ENCODE measurements at regions not wholly inside any gene's neighbourhood (a gene's known extent, or its start where the extent isn't known, plus 50 kb on each side); places are given as distances from the start of the nearest gene placed in this dataset.

GRCh38 chr13:80605716-80606115, 264.8 kb upstream of the SPRY2 start:
- DNase-seq (ENCODE audit: low spot score): no peak

- no peak for DNase-seq (ENCODE audit: low spot score)
Measured at GRCh38 chr13:80605011-80605410, 264.1 kb upstream of the SPRY2 start.

- no peak for DNase-seq (ENCODE audit: low spot score)
Measured at GRCh38 chr13:80604098-80604497, 263.2 kb upstream of the SPRY2 start.

GRCh38 chr13:80603351-80603750, 262.4 kb upstream of the SPRY2 start:
- DNase-seq (ENCODE audit: low spot score): no peak

GRCh38 chr13:80599765-80600164, 258.8 kb upstream of the SPRY2 start:
- DNase-seq (ENCODE audit: low spot score): no peak

GRCh38 chr13:80598189-80598588, 257.3 kb upstream of the SPRY2 start:
- no peak for DNase-seq (ENCODE audit: low spot score)

GRCh38 chr13:80591976-80592740, 251.2 kb upstream of the SPRY2 start:
- no peak for DNase-seq (ENCODE audit: low spot score)

- DNase-seq (ENCODE audit: low spot score): no peak
Measured at GRCh38 chr13:80590551-80590950, 249.6 kb upstream of the SPRY2 start.

- DNase-seq (ENCODE audit: low spot score): no peak
Measured at GRCh38 chr13:80586356-80586755, 245.4 kb upstream of the SPRY2 start.

GRCh38 chr13:80585531-80585930, 244.6 kb upstream of the SPRY2 start:
- no peak for DNase-seq (ENCODE audit: low spot score)

GRCh38 chr13:80584785-80585184, 243.9 kb upstream of the SPRY2 start:
- DNase-seq (ENCODE audit: low spot score): no peak

GRCh38 chr13:80584306-80584705, 243.4 kb upstream of the SPRY2 start:
- DNase-seq (ENCODE audit: low spot score): no peak

GRCh38 chr13:80577926-80578670, 237.2 kb upstream of the SPRY2 start:
- no peak for DNase-seq (ENCODE audit: low spot score)

- no peak for DNase-seq (ENCODE audit: low spot score)
Measured at GRCh38 chr13:80577285-80577684, 236.4 kb upstream of the SPRY2 start.

GRCh38 chr13:80574113-80574850, 233.4 kb upstream of the SPRY2 start:
- DNase-seq (ENCODE audit: low spot score): no peak

GRCh38 chr13:80572923-80573316, 232.0 kb upstream of the SPRY2 start:
- DNase-seq (ENCODE audit: low spot score): no peak

- DNase-seq (ENCODE audit: low spot score): no peak
Measured at GRCh38 chr13:80572308-80572922, 231.5 kb upstream of the SPRY2 start.

GRCh38 chr13:80571346-80572307, 230.7 kb upstream of the SPRY2 start:
- no peak for DNase-seq (ENCODE audit: low spot score)

- DNase-seq (ENCODE audit: low spot score): no peak
Measured at GRCh38 chr13:80563439-80563838, 222.5 kb upstream of the SPRY2 start.

GRCh38 chr13:80562433-80563156, 221.7 kb upstream of the SPRY2 start:
- DNase-seq (ENCODE audit: low spot score): no peak

Measured in mucosa of gallbladder (tissue), 1 donor.